ENCODE measurements at regions not wholly inside any gene's neighbourhood (a gene's known extent, or its start where the extent isn't known, plus 50 kb on each side); places are given as distances from the start of the nearest gene placed in this dataset.
A peak's percentile ranks its signal among the peaks of the same experiment; 100 is the strongest.

DNA sequence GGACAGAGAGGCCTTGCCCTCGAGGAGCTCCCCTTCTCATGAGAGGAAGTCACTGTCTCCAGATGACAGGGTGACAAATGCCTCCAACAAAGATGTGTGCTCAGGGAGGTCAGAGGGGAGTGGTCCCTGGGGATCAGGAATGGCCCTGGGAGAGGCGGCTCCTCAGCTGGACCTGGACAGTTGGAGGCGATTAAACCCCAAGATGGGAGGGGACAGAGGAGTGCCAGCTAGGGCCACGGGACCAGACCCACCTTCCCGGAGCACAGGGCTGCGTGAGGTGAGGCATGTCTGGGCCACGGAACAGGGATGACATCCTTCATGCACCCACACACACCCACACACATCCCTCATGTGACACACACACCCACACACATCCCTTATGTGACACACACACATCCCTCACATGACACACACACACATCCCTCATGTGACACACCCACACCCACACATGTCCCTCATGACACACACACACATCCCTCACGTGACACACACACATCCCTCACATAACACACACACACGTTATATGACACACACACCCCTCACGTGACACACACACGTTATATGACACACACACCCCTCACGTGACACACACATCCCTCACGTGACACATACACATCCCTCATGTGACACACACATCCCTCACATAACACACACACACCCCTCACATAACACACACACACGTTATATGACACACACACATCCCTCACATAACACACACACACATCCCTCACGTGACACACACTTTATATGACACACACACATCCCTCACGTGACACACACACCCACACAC is 57.4 kb upstream of the SLCO4A1 start:
- intact Hi-C loops (cut with DNase I; ENCODE audit: low total_unique reads) = no loop called here
- Histone ChIP-seq H3K9me3 (no peaks in the 10 kb centered on the region), H3K4me1 (peaks cover 0 to 15% (median 0%) of the 10 kb centered on the region in 6 donors), H3K27ac (no peak overlapping the region), H3K27me3 (replicated peaks in 1 of 7) (peaks cover 0 to 87% (median 39%) of the 10 kb centered on the region in 7 donors), H3K4me3 (no peak overlapping the region), H3K36me3 (no peaks in the 10 kb centered on the region)
- WGBS, 5 donors = 57 to 73% (median 66%) methylated on average over 12 to 16 of the region's 16 CpGs
- no peak for DNase-seq
- TF ChIP-seq POLR2AphosphoS5 (IDR thresholded peaks at IDR 0.05) (no peak), POLR2A (IDR thresholded peaks at IDR 0.05) (no peak)
- TF ChIP-seq, protein P1, sequence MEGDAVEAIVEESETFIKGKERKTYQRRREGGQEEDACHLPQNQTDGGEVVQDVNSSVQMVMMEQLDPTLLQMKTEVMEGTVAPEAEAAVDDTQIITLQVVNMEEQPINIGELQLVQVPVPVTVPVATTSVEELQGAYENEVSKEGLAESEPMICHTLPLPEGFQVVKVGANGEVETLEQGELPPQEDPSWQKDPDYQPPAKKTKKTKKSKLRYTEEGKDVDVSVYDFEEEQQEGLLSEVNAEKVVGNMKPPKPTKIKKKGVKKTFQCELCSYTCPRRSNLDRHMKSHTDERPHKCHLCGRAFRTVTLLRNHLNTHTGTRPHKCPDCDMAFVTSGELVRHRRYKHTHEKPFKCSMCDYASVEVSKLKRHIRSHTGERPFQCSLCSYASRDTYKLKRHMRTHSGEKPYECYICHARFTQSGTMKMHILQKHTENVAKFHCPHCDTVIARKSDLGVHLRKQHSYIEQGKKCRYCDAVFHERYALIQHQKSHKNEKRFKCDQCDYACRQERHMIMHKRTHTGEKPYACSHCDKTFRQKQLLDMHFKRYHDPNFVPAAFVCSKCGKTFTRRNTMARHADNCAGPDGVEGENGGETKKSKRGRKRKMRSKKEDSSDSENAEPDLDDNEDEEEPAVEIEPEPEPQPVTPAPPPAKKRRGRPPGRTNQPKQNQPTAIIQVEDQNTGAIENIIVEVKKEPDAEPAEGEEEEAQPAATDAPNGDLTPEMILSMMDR (IDR thresholded peaks at IDR 0.05 in 8 of 11, conservative IDR thresholded peaks at IDR 0.05 in 3 of 11) = no peak

DNA sequence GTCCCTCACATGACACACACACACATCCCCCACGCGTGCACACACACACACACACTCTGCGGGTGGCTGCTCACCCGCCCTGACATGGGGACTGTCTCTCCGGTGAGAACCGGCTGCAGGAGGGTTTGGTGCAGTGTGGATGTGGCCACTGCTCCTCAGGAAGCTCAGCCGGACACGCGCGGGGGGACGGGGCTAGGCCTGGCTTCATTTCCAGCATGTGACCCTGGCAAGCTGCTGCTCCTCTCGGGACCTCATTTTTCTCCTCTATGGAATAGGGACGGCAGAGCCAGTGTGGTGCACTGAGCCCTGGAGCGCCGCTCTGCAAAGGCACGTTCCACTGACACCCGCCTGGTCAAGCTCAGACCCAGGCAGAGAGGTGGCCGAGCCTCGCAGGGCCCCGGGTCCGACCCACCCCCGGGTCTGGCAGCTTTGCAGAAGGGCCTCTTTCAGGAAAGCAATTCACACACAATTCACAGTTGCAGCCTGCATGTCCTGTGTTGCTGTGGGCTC is 56.8 kb upstream of the SLCO4A1 start:
- peaks cover 0 to 84% (median 32%) of the 10 kb centered on the region in 7 donors for H3K27me3 ChIP-seq (replicated peaks in 1 of 7)
- TF ChIP-seq, protein P1 (IDR thresholded peaks at IDR 0.05 in 8 of 11, conservative IDR thresholded peaks at IDR 0.05 in 3 of 11) = no peak
- TF ChIP-seq POLR2A (IDR thresholded peaks at IDR 0.05) = no peak
- no peak for TF ChIP-seq POLR2AphosphoS5 (IDR thresholded peaks at IDR 0.05)
- H3K4me3 ChIP-seq = no peak overlapping the region
- H3K9me3 ChIP-seq = no peaks in the 10 kb centered on the region
- 71 to 82% (median 74%) methylated on average over 11 to 22 of the region's 22 CpGs for WGBS, 5 donors
- intact Hi-C loops (cut with DNase I; ENCODE audit: low total_unique reads) = no loop called here
- peaks cover 0 to 22% (median 2%) of the 10 kb centered on the region in 6 donors for H3K4me1 ChIP-seq
- no peaks in the 10 kb centered on the region for H3K36me3 ChIP-seq
- no peak overlapping the region for H3K27ac ChIP-seq
- DNase-seq = no peak

DNA sequence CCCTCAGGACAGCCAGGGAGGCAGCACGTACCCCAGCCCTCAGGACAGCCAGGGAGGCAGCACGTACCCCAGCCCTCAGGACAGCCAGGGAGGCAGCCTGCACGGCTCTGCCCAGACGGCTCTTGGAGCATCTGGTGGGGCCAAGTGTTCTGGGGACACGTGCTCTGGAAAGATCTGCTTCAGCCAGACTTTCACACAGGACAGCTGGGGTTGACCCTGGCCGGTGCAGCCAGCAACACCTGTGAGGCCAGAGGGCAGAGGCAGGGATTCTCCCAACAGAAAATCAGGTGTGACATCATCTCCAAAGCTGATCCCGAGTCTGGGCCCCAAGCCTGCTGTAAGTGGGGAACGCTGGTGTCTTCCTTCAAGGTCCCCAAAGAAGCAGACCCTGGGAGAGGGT is 55.5 kb upstream of the SLCO4A1 start:
- H3K27ac ChIP-seq = no peak overlapping the region
- peaks cover 0 to 80% (median 19%) of the 10 kb centered on the region in 7 donors for H3K27me3 ChIP-seq (replicated peaks in 1 of 7)
- intact Hi-C loops (cut with DNase I; ENCODE audit: low total_unique reads) = no loop called here
- H3K36me3 ChIP-seq = no peaks in the 10 kb centered on the region
- no peak for DNase-seq
- H3K4me3 ChIP-seq = no peak overlapping the region
- no peak for TF ChIP-seq POLR2AphosphoS5 (IDR thresholded peaks at IDR 0.05)
- TF ChIP-seq, protein P1 (IDR thresholded peaks at IDR 0.05 in 8 of 11, conservative IDR thresholded peaks at IDR 0.05 in 3 of 11) = no peak
- TF ChIP-seq POLR2A (IDR thresholded peaks at IDR 0.05) = no peak
- WGBS, 5 donors = 70 to 77% (median 71%) methylated on average over 6 to 8 of the region's 8 CpGs
- H3K4me1 ChIP-seq = peaks cover 0 to 24% (median 5%) of the 10 kb centered on the region in 6 donors
- no peaks in the 10 kb centered on the region for H3K9me3 ChIP-seq

DNA sequence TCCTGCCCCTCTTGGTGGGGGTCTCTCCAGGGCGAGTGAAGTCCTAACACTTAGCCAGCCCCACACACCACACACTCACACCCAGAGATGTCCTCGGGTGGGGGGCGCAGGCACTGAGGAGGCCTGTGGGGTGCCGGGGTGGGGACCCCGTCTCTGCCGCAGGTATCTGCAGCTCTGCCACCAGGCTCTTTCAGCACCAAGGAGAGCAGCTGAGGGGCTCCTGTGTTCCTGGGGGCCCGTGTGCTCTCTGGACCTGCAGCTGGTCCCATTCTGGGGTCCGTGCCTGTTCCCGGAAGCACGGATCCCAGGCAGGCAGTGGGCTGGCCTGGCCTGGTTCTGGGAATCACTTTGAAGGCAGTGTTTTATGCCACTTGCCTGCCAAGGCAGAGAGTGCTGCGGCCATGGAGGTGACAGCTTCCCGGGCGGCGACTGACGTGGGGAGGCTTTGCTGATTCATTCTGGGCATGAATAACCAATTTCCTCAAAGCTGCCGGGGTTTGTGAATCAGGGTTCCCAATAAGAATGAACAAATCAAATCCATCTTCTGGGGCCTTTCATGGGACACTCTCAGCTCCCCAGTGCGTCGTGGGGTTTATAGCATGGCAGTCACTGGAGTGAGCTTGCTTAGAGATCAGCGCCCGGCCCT is 54.4 kb upstream of the SLCO4A1 start:
- TF ChIP-seq POLR2A (IDR thresholded peaks at IDR 0.05) (no peak), POLR2AphosphoS5 (IDR thresholded peaks at IDR 0.05) (peak in 1 of 3 donors; percentile 13)
- WGBS, 5 donors = 37 to 58% (median 47%) methylated on average over 12 to 20 of the region's 20 CpGs
- H3K27me3 ChIP-seq (replicated peaks in 1 of 7) = peaks cover 0 to 73% (median 13%) of the 10 kb centered on the region in 7 donors
- peaks cover 0 to 16% (median 5%) of the 10 kb centered on the region in 6 donors for H3K4me1 ChIP-seq
- no peaks in the 10 kb centered on the region for H3K36me3 ChIP-seq
- H3K4me3 ChIP-seq = no peak overlapping the region
- intact Hi-C loops (cut with DNase I; ENCODE audit: low total_unique reads) = no loop called here
- no peak for DNase-seq
- H3K9me3 ChIP-seq = no peaks in the 10 kb centered on the region
- peak overlapping the region in 1 of 8 donors; percentile 18 for H3K27ac ChIP-seq

All from spleen (tissue), 11 donors.